ENCODE measurements at regions not wholly inside any gene's neighbourhood (a gene's known extent, or its start where the extent isn't known, plus 50 kb on each side); places are given as distances from the start of the nearest gene placed in this dataset.

DNA sequence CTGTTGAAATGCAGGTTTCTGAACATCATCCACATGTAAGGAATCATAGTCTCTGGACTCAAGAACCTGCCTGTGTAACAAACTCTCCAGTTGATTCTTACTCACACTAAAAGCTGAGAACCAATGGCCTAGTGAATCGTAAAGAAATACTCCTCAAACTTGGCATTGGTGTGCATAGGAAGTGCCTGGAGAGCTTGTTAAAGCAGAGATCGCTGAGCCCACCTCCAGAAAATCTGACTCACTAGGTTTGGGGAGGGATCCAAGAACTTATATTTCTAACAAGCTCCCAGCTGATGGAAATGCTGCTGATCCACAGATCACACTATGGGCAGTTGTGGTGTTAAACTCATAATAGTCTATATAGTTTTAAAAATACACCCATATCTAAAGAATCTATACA lies 55.8 kb upstream of the LMCD1 start:
- Histone ChIP-seq H3K79me2 (no peaks in the 10 kb centered on the region), H3K27ac (no peak overlapping the region), H3K4me1 (peaks cover 8% of the 10 kb centered on the region), H2AFZ (no peak overlapping the region), H3K4me3 (ENCODE audit: low read depth, low read length) (no peak overlapping the region), H3K9ac (no peak overlapping the region), H3K9me3 (ENCODE audit: control insufficient read depth, low read length) (no peaks in the 10 kb centered on the region), H3K36me3 (ENCODE audit: control insufficient read depth, insufficient read depth, low read length) (no peaks in the 10 kb centered on the region), H3K4me2 (ENCODE audit: low read length) (no peak overlapping the region), H3K27me3 (ENCODE audit: control insufficient read depth, insufficient read depth, low read length) (no peaks in the 10 kb centered on the region)
- TF ChIP-seq CTCF (IDR thresholded peaks at IDR 0.05) = no peak

DNA sequence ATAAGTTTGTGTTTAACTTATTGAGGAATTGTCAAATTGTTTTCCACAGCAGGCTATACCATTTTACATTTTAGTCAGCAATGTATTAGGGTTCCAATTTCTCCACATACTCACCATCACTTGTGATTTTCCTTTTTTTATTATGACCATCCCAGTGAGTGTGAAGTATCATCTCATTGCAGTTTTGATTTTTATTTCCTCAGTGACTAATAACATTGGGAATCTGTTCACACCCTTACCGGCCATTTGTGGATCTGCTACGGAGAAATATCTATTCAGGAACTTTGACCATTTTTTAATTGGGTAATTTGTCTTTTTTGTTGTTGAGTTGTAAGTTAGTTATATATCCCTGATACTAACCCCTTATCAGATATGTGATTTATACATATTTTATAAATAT lies 54.8 kb upstream of the LMCD1 start:
- no peaks in the 10 kb centered on the region for H3K9me3 ChIP-seq (ENCODE audit: control insufficient read depth, low read length)

GRCh38 chr3:8450618-8451017 lies 51.0 kb upstream of the LMCD1 start:
- H3K4me2 ChIP-seq (ENCODE audit: low read length) = no peak overlapping the region
- no peaks in the 10 kb centered on the region for H3K9me3 ChIP-seq (ENCODE audit: control insufficient read depth, low read length)
- no peaks in the 10 kb centered on the region for H3K79me2 ChIP-seq
- H3K9ac ChIP-seq = no peak overlapping the region
- H2AFZ ChIP-seq = no peak overlapping the region
- no peaks in the 10 kb centered on the region for H3K27me3 ChIP-seq (ENCODE audit: control insufficient read depth, insufficient read depth, low read length)
- no peak overlapping the region for H3K4me3 ChIP-seq (ENCODE audit: low read depth, low read length)
- no peaks in the 10 kb centered on the region for H3K36me3 ChIP-seq (ENCODE audit: control insufficient read depth, insufficient read depth, low read length)
- TF ChIP-seq CTCF (IDR thresholded peaks at IDR 0.05) = no peak
- no peaks in the 10 kb centered on the region for H3K4me1 ChIP-seq
- no peak overlapping the region for H3K27ac ChIP-seq

More for the DNA sequence above, 54.8 kb upstream of the LMCD1 start:
- no peak overlapping the region for H3K27ac ChIP-seq
- no peaks in the 10 kb centered on the region for H3K27me3 ChIP-seq (ENCODE audit: control insufficient read depth, insufficient read depth, low read length)
- no peak overlapping the region for H3K4me2 ChIP-seq (ENCODE audit: low read length)
- TF ChIP-seq CTCF (IDR thresholded peaks at IDR 0.05) = no peak
- H3K36me3 ChIP-seq (ENCODE audit: control insufficient read depth, insufficient read depth, low read length) = no peaks in the 10 kb centered on the region
- H3K9ac ChIP-seq = no peak overlapping the region
- peaks cover 8% of the 10 kb centered on the region for H3K4me1 ChIP-seq
- no peaks in the 10 kb centered on the region for H3K79me2 ChIP-seq
- H2AFZ ChIP-seq = no peak overlapping the region
- H3K4me3 ChIP-seq (ENCODE audit: low read depth, low read length) = no peak overlapping the region

DNA sequence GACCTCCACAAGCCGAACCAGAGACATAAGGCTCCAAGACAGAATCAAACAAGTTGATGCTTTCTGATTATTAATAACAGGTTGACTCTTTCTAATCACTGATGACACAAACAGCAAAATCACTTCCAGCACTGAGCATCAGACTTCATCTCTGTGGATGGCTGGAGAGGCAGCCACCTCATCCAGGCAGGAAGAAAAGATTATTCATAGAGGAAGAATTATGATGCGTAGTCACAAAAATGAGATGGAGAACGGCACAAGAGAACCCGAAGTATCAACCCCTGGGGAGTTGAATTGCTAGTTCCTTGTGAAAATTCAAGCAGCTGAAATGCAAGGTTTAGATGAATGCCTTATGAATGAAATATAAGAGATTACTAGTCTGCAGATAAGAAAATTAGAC lies 49.9 kb upstream of the LMCD1 start:
- H3K27me3 ChIP-seq (ENCODE audit: control insufficient read depth, insufficient read depth, low read length) = no peaks in the 10 kb centered on the region

More for the DNA sequence above, 49.9 kb upstream of the LMCD1 start:
- Histone ChIP-seq H3K9me3 (ENCODE audit: control insufficient read depth, low read length) (no peaks in the 10 kb centered on the region), H3K79me2 (no peaks in the 10 kb centered on the region), H3K4me3 (ENCODE audit: low read depth, low read length) (no peak overlapping the region), H3K4me1 (no peaks in the 10 kb centered on the region), H3K36me3 (ENCODE audit: control insufficient read depth, insufficient read depth, low read length) (no peaks in the 10 kb centered on the region), H2AFZ (no peak overlapping the region), H3K4me2 (ENCODE audit: low read length) (no peak overlapping the region), H3K27ac (no peak overlapping the region), H3K9ac (no peak overlapping the region)
- TF ChIP-seq CTCF (IDR thresholded peaks at IDR 0.05) = no peak
